AG09309 (cell line): ENCODE measurements at regions not wholly inside any gene's neighbourhood (a gene's known extent, or its start where the extent isn't known, plus 50 kb on each side); places are given as distances from the start of the nearest gene placed in this dataset.

Source experiments
- DNase-seq: peaks from one replicate; pipeline ENCODE4 v3.0.0-alpha.2; 2010; ENCODE audit warnings: low read depth
- H3K4me3 ChIP-seq: 2 replicates; pipeline ENCODE4 v1.5.1; 2011; ENCODE audit warnings: mild to moderate bottlenecking, low read depth, low read length, moderate library complexity; ENCODE audit not compliant: control insufficient read depth
- CTCF ChIP-seq: IDR thresholded peaks from 2 replicates; pipeline ENCODE4 v1.5.1; 2011; ENCODE audit warnings: mild to moderate bottlenecking, low read depth, low read length, inconsistent platforms; ENCODE audit not compliant: insufficient read depth, control insufficient read depth; ENCODE audit errors: missing control alignments

DNA sequence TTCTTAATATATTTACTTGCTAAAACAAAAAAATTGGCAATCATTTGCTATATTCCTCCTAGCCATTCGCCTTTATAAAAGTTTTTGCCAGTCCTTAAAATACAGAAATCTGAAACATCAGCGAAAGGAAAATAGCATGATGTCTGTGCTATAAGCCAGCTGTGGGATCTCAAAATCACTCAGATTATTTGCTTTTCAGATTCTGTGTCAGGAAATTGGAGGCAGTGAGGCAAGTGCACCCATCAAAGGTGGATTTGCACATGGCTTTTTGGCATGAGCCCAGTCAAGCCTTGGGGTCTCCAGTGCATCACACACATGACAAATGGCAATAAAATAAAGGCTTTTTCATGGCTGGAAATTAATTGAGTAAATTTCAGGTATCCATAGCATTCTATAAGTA is 196.8 kb upstream of the DAPK1 start:
- no peak overlapping the region for H3K4me3 ChIP-seq
- no peak for TF ChIP-seq CTCF
- no peak for DNase-seq

DNA sequence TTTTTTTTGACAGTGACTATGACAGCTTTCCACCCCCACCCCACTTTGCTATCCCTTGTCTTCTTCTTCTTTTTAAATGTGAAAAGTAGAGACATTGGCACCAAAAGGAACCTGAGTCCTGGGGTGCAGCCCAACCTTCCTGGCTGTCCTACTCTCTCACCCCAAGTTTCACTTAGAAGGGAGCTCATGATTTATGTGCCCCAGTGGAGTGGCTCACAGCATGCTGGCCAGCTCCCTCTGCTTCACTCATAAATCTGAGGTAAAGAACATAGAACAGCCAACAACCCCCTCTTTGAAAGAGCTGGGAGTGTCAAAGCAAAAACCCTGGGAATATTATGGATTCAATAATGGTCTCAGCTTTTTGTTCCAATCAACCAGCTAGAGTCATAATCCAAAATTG is 196.3 kb upstream of the DAPK1 start:
- no peak for DNase-seq
- no peak overlapping the region for H3K4me3 ChIP-seq
- no peak for TF ChIP-seq CTCF

DNA sequence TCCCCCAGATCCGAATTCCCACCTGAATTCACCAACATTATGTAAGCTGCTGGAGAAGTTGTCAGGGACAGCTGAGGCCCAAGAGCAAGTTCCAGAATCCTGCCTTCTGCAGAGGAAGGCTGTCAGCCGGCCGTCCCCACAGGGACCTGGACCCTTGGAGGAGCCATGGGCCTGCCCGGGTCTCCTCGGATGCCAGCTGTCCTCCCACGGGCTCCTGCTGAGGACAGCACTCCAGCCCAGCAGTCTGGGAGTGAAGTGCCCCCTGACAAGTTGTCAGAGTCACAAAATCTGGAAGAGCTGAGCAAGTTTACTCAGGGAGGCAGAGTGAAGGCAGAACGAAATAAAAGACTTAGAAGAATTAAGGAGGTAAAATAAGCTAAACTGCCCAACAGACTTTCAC is 192.5 kb upstream of the DAPK1 start:
- no peak for DNase-seq
- H3K4me3 ChIP-seq, result no peak overlapping the region
- no peak for TF ChIP-seq CTCF

DNA sequence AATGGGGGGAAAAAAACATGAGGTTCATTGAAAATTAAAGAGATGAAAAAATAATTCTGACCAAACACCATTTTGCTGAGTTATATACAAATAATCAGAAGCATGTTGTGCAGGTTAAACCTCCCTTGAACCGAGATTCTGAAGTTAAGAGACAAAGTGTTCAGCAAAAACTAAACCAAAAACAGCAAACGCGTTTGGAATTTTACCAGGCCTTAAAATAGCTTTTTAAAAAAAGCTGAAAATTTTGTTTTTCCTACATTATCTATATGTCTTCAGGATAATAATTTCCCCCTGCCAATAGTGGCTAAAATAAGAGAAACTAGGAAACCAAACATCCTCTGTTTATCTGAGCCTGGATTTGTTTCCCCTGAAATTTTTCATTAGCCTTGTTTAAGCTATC is 191.7 kb upstream of the DAPK1 start:
- no peak for TF ChIP-seq CTCF
- H3K4me3 ChIP-seq, result no peak overlapping the region
- no peak for DNase-seq

GRCh38 chr9:87307848-87308247 is 189.8 kb upstream of the DAPK1 start:
- peak; percentile 45 for DNase-seq
- TF ChIP-seq CTCF, result no peak
- H3K4me3 ChIP-seq, result no peak overlapping the region

GRCh38 chr9:87309236-87309635 is 188.4 kb upstream of the DAPK1 start:
- no peak for DNase-seq
- TF ChIP-seq CTCF, result no peak
- no peak overlapping the region for H3K4me3 ChIP-seq

DNA sequence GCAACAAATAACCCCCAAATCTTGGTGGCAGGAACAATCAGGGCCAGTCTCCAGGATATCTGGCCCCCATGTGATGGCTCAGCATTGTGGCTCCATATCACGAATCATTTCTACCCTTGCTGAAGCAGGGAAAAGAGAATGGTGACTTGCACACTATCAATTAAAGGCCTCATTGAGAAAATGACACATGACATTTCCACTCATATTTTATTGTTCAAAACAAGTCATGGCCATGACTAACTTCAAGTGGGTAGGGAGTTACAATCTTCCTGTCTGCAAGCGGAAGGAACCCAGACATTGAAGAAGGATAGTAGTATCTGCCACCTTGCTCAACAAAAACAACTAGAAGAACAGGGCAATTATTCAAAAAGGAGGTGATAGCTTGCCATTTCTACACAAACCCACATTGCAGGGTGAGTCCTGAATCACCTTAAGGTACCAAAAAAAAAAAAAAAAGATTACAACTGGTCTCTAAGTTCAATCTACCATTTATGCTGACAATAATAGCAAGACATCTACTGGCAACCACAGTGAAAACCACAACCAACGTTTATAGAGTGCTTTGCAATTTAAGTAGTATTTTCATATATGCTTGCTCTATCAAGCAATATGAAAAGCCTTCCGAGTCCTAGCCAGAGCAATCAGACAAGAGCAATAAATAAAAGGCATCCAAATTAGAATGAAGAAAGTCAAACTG is 186.7 kb upstream of the DAPK1 start:
- no peak overlapping the region for H3K4me3 ChIP-seq
- TF ChIP-seq CTCF, result no peak
- DNase-seq, result no peak
